IMR-90 (cell line): ENCODE measurements at regions not wholly inside any gene's neighbourhood (a gene's known extent, or its start where the extent isn't known, plus 50 kb on each side); places are given as distances from the start of the nearest gene placed in this dataset.

Source experiments
- ATAC-seq: fragments of 200-7000 bp; cut with Tn5 transposase; 2 replicates; pipeline ENCODE4 v1.9.1; 2020; ENCODE audit warnings: low read depth, mild to moderate bottlenecking, moderate library complexity
- BruUV-seq: library from RNA; stranded (reverse); fragments of 400-500 nt; replicated peaks from 2 replicates; lab custom pipeline; 2021; lab: Mats Ljungman, UMichigan
- CTCF ChIA-PET: fragments of 300-600 bp; formaldehyde crosslinking; extraction: SDS; loops from one replicate; lab custom pipeline; 2021; ENCODE audit warnings: antibody characterized with exemption; lab: Yijun Ruan, JAX
- POLR2A ChIA-PET: fragments of 300-600 bp; sonication (Branson Sonifier 250); formaldehyde crosslinking; loops from one replicate; lab custom pipeline; 2022; ENCODE audit warnings: antibody characterized with exemption; ENCODE audit not compliant: unreplicated experiment; lab: Charles Lee
- DNase-seq: peaks from one replicate; pipeline ENCODE4 v3.0.0; 2013
- H2AFZ ChIP-seq: replicated peaks from 2 replicates; pipeline ENCODE3; 2013; ENCODE audit warnings: low read length, mild to moderate bottlenecking; ENCODE audit not compliant: poor library complexity
- H2AK5ac ChIP-seq: 2 replicates; pipeline ENCODE4 v1.6.1; 2013; ENCODE audit warnings: low read depth, low read length, inconsistent platforms
- H2AK9ac ChIP-seq: replicated peaks from 2 replicates; pipeline ENCODE3; 2013; ENCODE audit warnings: mild to moderate bottlenecking, low read depth, low read length, moderate library complexity; ENCODE audit not compliant: poor library complexity
- H2BK120ac ChIP-seq: 2 replicates; pipeline ENCODE4 v1.6.1; 2013; ENCODE audit warnings: low read depth, low read length, inconsistent platforms
- H2BK15ac ChIP-seq: 3 replicates; pipeline ENCODE4 v1.6.1; 2013; ENCODE audit warnings: low read depth, low read length, inconsistent platforms
- H2BK20ac ChIP-seq: 2 replicates; pipeline ENCODE4 v1.6.1; 2013; ENCODE audit warnings: low read depth, mild to moderate bottlenecking, inconsistent platforms, low read length, moderate library complexity
- H2BK5ac ChIP-seq: 2 replicates; pipeline ENCODE4 v1.6.1; 2013; ENCODE audit warnings: mild to moderate bottlenecking, low read depth, low read length, inconsistent platforms; ENCODE audit not compliant: poor library complexity, severe bottlenecking
- H3K14ac ChIP-seq: replicated peaks from 2 replicates; pipeline ENCODE4 v1.6.1; 2013; ENCODE audit warnings: low read depth, low read length, inconsistent platforms
- H3K18ac ChIP-seq: 2 replicates; pipeline ENCODE4 v1.6.1; 2013; ENCODE audit warnings: low read depth, low read length, control low read depth
- H3K23ac ChIP-seq: 2 replicates; pipeline ENCODE4 v1.6.1; 2013; ENCODE audit warnings: low read depth, low read length, inconsistent platforms
- H3K27ac ChIP-seq: 2 replicates; pipeline ENCODE4 v1.5.1; 2013; ENCODE audit warnings: mild to moderate bottlenecking, control low read depth, low read length; ENCODE audit not compliant: insufficient read depth
- H3K27me3 ChIP-seq: 2 replicates; pipeline ENCODE4 v1.6.1; 2013; ENCODE audit warnings: low read length; ENCODE audit not compliant: control insufficient read depth, insufficient read depth
- H3K36me3 ChIP-seq: 2 replicates; pipeline ENCODE4 v1.6.1; 2013; ENCODE audit warnings: low read length, mixed read lengths; ENCODE audit not compliant: control insufficient read depth, insufficient read depth
- H3K4ac ChIP-seq: 2 replicates; pipeline ENCODE4 v1.6.1; 2013; ENCODE audit warnings: low read depth, low read length, inconsistent platforms
- H3K4me1 ChIP-seq: 2 replicates; pipeline ENCODE4 v1.6.1; 2013; ENCODE audit warnings: low read length, mixed read lengths; ENCODE audit not compliant: control insufficient read depth, insufficient read depth
- H3K4me2 ChIP-seq: 2 replicates; pipeline ENCODE4 v1.6.1; 2013; ENCODE audit warnings: low read depth, mild to moderate bottlenecking, control low read depth, low read length, moderate library complexity
- H3K4me3 ChIP-seq: 2 replicates; pipeline ENCODE4 v1.5.1; 2013; ENCODE audit warnings: low read depth, mild to moderate bottlenecking, control low read depth, low read length, moderate library complexity; ENCODE audit not compliant: insufficient read depth
- H3K56ac ChIP-seq: 2 replicates; pipeline ENCODE4 v1.6.1; 2013; ENCODE audit warnings: low read length, inconsistent platforms; ENCODE audit not compliant: insufficient read depth; ENCODE audit errors: extremely low read depth
- H3K79me1 ChIP-seq, 2 experiments: 2 replicates each; pipeline ENCODE4 v1.6.1; 2013; ENCODE audit warnings: low read length in 2 of 2, inconsistent platforms in 1 of 2, low read depth in 1 of 2
- H3K9ac ChIP-seq: 2 replicates; pipeline ENCODE4 v1.6.1; 2013; ENCODE audit warnings: low read depth, low read length, control low read depth
- H3K9me1 ChIP-seq: 2 replicates; pipeline ENCODE4 v1.6.1; 2013; ENCODE audit warnings: low read length, inconsistent platforms; ENCODE audit not compliant: insufficient read depth
- H3K9me3 ChIP-seq: 2 replicates; pipeline ENCODE4 v1.6.1; 2013; ENCODE audit warnings: low read length; ENCODE audit not compliant: control insufficient read depth, insufficient read depth
- H4K20me1 ChIP-seq: 2 replicates; pipeline ENCODE4 v1.6.1; 2013; ENCODE audit warnings: low read length, inconsistent platforms; ENCODE audit not compliant: insufficient read depth
- H4K5ac ChIP-seq: 2 replicates; pipeline ENCODE4 v1.6.1; 2013; ENCODE audit warnings: mild to moderate bottlenecking, low read depth, low read length, control low read depth
- H4K8ac ChIP-seq, 2 experiments: 2 replicates each; pipeline ENCODE4 v1.6.1; 2013; ENCODE audit warnings: low read depth in 2 of 2, low read length in 2 of 2, control low read depth in 1 of 2, inconsistent platforms in 1 of 2
- H4K91ac ChIP-seq: 2 replicates; pipeline ENCODE4 v1.6.1; 2013; ENCODE audit warnings: low read depth, low read length, inconsistent platforms; ENCODE audit not compliant: insufficient read depth
- BHLHE40 ChIP-seq: fragments of 150-350 bp; IDR thresholded peaks from 2 replicates; pipeline ENCODE4 v1.6.1; 2016; ENCODE audit warnings: mild to moderate bottlenecking, low read depth, low read length
- CEBPB ChIP-seq: IDR thresholded peaks from 2 replicates; pipeline ENCODE4 v1.6.1; 2012; ENCODE audit warnings: low read depth, low read length, improper control_type of control experiment
- CHD1 ChIP-seq: IDR thresholded peaks from 2 replicates; pipeline ENCODE4 v1.6.1; 2012; ENCODE audit warnings: low read depth, low read length, improper control_type of control experiment
- FOS ChIP-seq: fragments of 150-350 bp; IDR thresholded peaks from 2 replicates; pipeline ENCODE4 v1.6.1; 2016; ENCODE audit warnings: low read depth, low read length
- MAFK ChIP-seq: IDR thresholded peaks from 2 replicates; pipeline ENCODE4 v1.6.1; 2012; ENCODE audit warnings: low read depth, low read length, improper control_type of control experiment
- MAZ ChIP-seq: IDR thresholded peaks from 2 replicates; pipeline ENCODE4 v1.6.1; 2012; ENCODE audit warnings: low read depth, mild to moderate bottlenecking, low read length, improper control_type of control experiment, moderate library complexity, borderline replicate concordance
- MXI1 ChIP-seq: IDR thresholded peaks from 2 replicates; pipeline ENCODE4 v1.6.1; 2012; ENCODE audit warnings: low read depth, mild to moderate bottlenecking, low read length, moderate library complexity, borderline replicate concordance
- NFE2L2 ChIP-seq: fragments of 150-350 bp; IDR thresholded peaks from 2 replicates; pipeline ENCODE4 v1.6.1; 2016; ENCODE audit warnings: low read depth, mild to moderate bottlenecking, low read length
- POLR2A ChIP-seq: IDR thresholded peaks from 2 replicates; pipeline ENCODE4 v1.6.1; 2012; ENCODE audit warnings: mild to moderate bottlenecking, low read depth, low read length
- RAD21 ChIP-seq: IDR thresholded peaks from 2 replicates; pipeline ENCODE4 v1.6.1; 2012; ENCODE audit warnings: low read length, improper control_type of control experiment
- RCOR1 ChIP-seq: IDR thresholded peaks from 2 replicates; pipeline ENCODE4 v1.6.1; 2012; ENCODE audit warnings: mild to moderate bottlenecking, low read length, improper control_type of control experiment; ENCODE audit not compliant: insufficient replicate concordance
- RFX5 ChIP-seq: IDR thresholded peaks from 2 replicates; pipeline ENCODE4 v1.8.0; 2012; ENCODE audit warnings: low read depth, mild to moderate bottlenecking, low read length, moderate library complexity
- SMC3 ChIP-seq: fragments of 150-350 bp; IDR thresholded peaks from 2 replicates; pipeline ENCODE4 v1.6.1; 2016; ENCODE audit warnings: low read depth, mild to moderate bottlenecking, antibody characterized with exemption, low read length, moderate library complexity
- dilution Hi-C: fragments of 300-500 bp; cut with HindIII; formaldehyde crosslinking; loops from one replicate; pipeline ENCODE4 v1.14.3; 2018; ENCODE audit warnings: low sequenced_read_pairs; ENCODE audit not compliant: unreplicated experiment
- in situ Hi-C: fragments of 300-500 bp; cut with MboI; formaldehyde crosslinking; loops from 3 replicates; pipeline ENCODE4 v1.14.3; 2019; ENCODE audit warnings: low sequenced_read_pairs, inconsistent platforms, mixed read lengths
- intact Hi-C: fragments of 100-400 bp; cut with micrococcal nuclease; formaldehyde crosslinking; loops from 2 replicates; pipeline ENCODE4 v1.10.0; 2022
- TF ChIP-seq, protein P1 (sequence below): conservative IDR thresholded peaks from 2 replicates; pipeline ENCODE4 v1.5.1; 2012; ENCODE audit warnings: mild to moderate bottlenecking, low read depth, low read length, improper control_type of control experiment
- TF ChIP-seq, protein P2 (sequence below): fragments of 150-350 bp; IDR thresholded peaks from 2 replicates; pipeline ENCODE4 v1.6.1; 2017; ENCODE audit warnings: mild to moderate bottlenecking, antibody characterized with exemption, low read length, low read depth
- TF ChIP-seq, protein P3 (sequence below): fragments of 150-350 bp; IDR thresholded peaks from 2 replicates; pipeline ENCODE4 v1.6.1; 2016; ENCODE audit warnings: low read depth, mild to moderate bottlenecking, low read length, moderate library complexity, borderline replicate concordance

DNA sequence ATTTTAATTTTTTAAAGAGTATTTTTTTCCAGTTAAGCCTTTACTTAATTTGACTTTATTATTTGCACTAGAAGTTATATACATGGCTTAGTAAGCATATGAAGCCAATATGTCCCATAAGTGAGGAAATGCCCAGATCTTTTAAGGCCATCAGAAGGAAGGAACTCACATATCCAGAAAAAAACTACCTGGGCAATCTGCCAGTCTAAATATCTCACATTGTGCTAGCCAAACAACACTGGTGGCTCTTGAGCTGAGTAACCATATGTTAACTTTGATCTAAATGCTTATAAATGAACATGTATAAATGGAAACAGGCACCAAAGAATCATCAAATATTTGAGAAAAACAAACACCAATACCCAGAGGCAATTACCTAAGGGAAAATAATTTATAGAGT lies 138.6 kb upstream of the APOOL start:
- Histone ChIP-seq H3K27ac (no peak overlapping the region), H3K56ac (no peak overlapping the region), H3K27me3 (no peaks in the 10 kb centered on the region), H3K79me1 (no peaks in the 10 kb centered on the region), H2BK20ac (no peak overlapping the region), H3K14ac (no peak overlapping the region), H3K9ac (no peak overlapping the region), H3K4ac (no peak overlapping the region), H4K5ac (no peak overlapping the region), H3K23ac (no peak overlapping the region), H3K4me3 (no peak overlapping the region), H2BK15ac (no peak overlapping the region), H2BK5ac (no peak overlapping the region), H4K91ac (no peak overlapping the region), H4K8ac (no peak overlapping the region), H3K4me2 (no peak overlapping the region), H3K18ac (no peak overlapping the region), H3K9me3 (no peaks in the 10 kb centered on the region), H2AFZ (no peak overlapping the region), H2BK120ac (no peak overlapping the region), H3K9me1 (no peaks in the 10 kb centered on the region), H2AK9ac (no peak overlapping the region), H2AK5ac (no peak overlapping the region), H4K20me1 (no peaks in the 10 kb centered on the region), H3K4me1 (no peaks in the 10 kb centered on the region), H3K36me3 (no peaks in the 10 kb centered on the region)
- intact Hi-C loops (no loop called here), in situ Hi-C loops (no loop called here), dilution Hi-C loops (no loop called here)
- TF ChIP-seq RFX5 (no peak), MAFK (no peak), BHLHE40 (no peak), MXI1 (no peak), NFE2L2 (no peak), FOS (no peak), POLR2A (no peak), MAZ (no peak), SMC3 (no peak), RCOR1 (no peak), CEBPB (no peak), RAD21 (no peak), CHD1 (no peak)
- TF ChIP-seq, protein P1, sequence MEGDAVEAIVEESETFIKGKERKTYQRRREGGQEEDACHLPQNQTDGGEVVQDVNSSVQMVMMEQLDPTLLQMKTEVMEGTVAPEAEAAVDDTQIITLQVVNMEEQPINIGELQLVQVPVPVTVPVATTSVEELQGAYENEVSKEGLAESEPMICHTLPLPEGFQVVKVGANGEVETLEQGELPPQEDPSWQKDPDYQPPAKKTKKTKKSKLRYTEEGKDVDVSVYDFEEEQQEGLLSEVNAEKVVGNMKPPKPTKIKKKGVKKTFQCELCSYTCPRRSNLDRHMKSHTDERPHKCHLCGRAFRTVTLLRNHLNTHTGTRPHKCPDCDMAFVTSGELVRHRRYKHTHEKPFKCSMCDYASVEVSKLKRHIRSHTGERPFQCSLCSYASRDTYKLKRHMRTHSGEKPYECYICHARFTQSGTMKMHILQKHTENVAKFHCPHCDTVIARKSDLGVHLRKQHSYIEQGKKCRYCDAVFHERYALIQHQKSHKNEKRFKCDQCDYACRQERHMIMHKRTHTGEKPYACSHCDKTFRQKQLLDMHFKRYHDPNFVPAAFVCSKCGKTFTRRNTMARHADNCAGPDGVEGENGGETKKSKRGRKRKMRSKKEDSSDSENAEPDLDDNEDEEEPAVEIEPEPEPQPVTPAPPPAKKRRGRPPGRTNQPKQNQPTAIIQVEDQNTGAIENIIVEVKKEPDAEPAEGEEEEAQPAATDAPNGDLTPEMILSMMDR = no peak
- TF ChIP-seq, protein P2, sequence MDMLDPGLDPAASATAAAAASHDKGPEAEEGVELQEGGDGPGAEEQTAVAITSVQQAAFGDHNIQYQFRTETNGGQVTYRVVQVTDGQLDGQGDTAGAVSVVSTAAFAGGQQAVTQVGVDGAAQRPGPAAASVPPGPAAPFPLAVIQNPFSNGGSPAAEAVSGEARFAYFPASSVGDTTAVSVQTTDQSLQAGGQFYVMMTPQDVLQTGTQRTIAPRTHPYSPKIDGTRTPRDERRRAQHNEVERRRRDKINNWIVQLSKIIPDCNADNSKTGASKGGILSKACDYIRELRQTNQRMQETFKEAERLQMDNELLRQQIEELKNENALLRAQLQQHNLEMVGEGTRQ = no peak
- TF ChIP-seq, protein P3, sequence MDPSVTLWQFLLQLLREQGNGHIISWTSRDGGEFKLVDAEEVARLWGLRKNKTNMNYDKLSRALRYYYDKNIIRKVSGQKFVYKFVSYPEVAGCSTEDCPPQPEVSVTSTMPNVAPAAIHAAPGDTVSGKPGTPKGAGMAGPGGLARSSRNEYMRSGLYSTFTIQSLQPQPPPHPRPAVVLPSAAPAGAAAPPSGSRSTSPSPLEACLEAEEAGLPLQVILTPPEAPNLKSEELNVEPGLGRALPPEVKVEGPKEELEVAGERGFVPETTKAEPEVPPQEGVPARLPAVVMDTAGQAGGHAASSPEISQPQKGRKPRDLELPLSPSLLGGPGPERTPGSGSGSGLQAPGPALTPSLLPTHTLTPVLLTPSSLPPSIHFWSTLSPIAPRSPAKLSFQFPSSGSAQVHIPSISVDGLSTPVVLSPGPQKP = no peak
- ATAC-seq = no peak
- DNase-seq = no peak
- ChIA-PET CTCF (no interaction called here), POLR2A (no interaction called here)
- no TSS peak for BruUV-seq
